ENCODE measurements at regions not wholly inside any gene's neighbourhood (a gene's known extent, or its start where the extent isn't known, plus 50 kb on each side); places are given as distances from the start of the nearest gene placed in this dataset.

- H3K4me3 ChIP-seq (ENCODE audit: low read depth, low read length) = no peak overlapping the region
- DNase-seq (ENCODE audit: low read depth) = no peak
- TF ChIP-seq CTCF (conservative IDR thresholded peaks at IDR 0.05; ENCODE audit: low read depth, low read length) = no peak
Observed at GRCh38 chr2:211259831-211260476, 703.6 kb downstream of the CPS1 start.

GRCh38 chr2:211270257-211270656 lies 713.9 kb downstream of the CPS1 start:
- no peak for TF ChIP-seq CTCF (conservative IDR thresholded peaks at IDR 0.05; ENCODE audit: low read depth, low read length)
- no peak for DNase-seq (ENCODE audit: low read depth)
- H3K4me3 ChIP-seq (ENCODE audit: low read depth, low read length) = no peak overlapping the region

- DNase-seq (ENCODE audit: low read depth) = no peak
Observed at GRCh38 chr2:211281430-211282073, 725.2 kb downstream of the CPS1 start.

GRCh38 chr2:211302676-211303075 lies 746.3 kb downstream of the CPS1 start:
- H3K4me3 ChIP-seq (ENCODE audit: low read depth, low read length) = no peak overlapping the region
- DNase-seq (ENCODE audit: low read depth) = no peak
- TF ChIP-seq CTCF (conservative IDR thresholded peaks at IDR 0.05; ENCODE audit: low read depth, low read length) = no peak

More at GRCh38 chr2:211281430-211282073, 725.2 kb downstream of the CPS1 start:
- H3K4me3 ChIP-seq (ENCODE audit: low read depth, low read length) = no peak overlapping the region
- no peak for TF ChIP-seq CTCF (conservative IDR thresholded peaks at IDR 0.05; ENCODE audit: low read depth, low read length)

GRCh38 chr2:211306929-211307328 lies 750.5 kb downstream of the CPS1 start:
- no peak for DNase-seq (ENCODE audit: low read depth)
- no peak overlapping the region for H3K4me3 ChIP-seq (ENCODE audit: low read depth, low read length)
- TF ChIP-seq CTCF (conservative IDR thresholded peaks at IDR 0.05; ENCODE audit: low read depth, low read length) = no peak
